ENCODE measurements at regions not wholly inside any gene's neighbourhood (a gene's known extent, or its start where the extent isn't known, plus 50 kb on each side); places are given as distances from the start of the nearest gene placed in this dataset.
"Not testable (repeated sequence)": the region's sequence is repeated elsewhere in the genome, so short reads cannot be mapped to it uniquely, and the experiment has no call there.

GRCh38 chr18:76602191-76602590 is 107.1 kb upstream of the ZNF516 start:
- no peak for DNase-seq

- not testable (repeated sequence) for DNase-seq
Measured at GRCh38 chr18:76600076-76600475, 105.0 kb upstream of the ZNF516 start.

GRCh38 chr18:76594966-76595365 is 99.9 kb upstream of the ZNF516 start:
- no peak for DNase-seq

GRCh38 chr18:76593843-76594242 is 98.8 kb upstream of the ZNF516 start:
- DNase-seq: no peak

- no peak for DNase-seq
Measured at GRCh38 chr18:76592981-76593381, 97.9 kb upstream of the ZNF516 start.

GRCh38 chr18:76592096-76592495 is 97.1 kb upstream of the ZNF516 start:
- no peak for DNase-seq

GRCh38 chr18:76589866-76590265 is 94.8 kb upstream of the ZNF516 start:
- DNase-seq: no peak

GRCh38 chr18:76589316-76589715 is 94.3 kb upstream of the ZNF516 start:
- DNase-seq: no peak

GRCh38 chr18:76588601-76589226 is 93.7 kb upstream of the ZNF516 start:
- DNase-seq: no peak

- no peak for DNase-seq
Measured at GRCh38 chr18:76587879-76588271, 92.8 kb upstream of the ZNF516 start.

GRCh38 chr18:76587147-76587878 is 92.3 kb upstream of the ZNF516 start:
- no peak for DNase-seq

GRCh38 chr18:76584414-76585310 is 89.6 kb upstream of the ZNF516 start:
- no peak for DNase-seq

GRCh38 chr18:76581261-76581660 is 86.2 kb upstream of the ZNF516 start:
- no peak for DNase-seq

GRCh38 chr18:76580288-76580962 is 85.4 kb upstream of the ZNF516 start:
- no peak for DNase-seq

GRCh38 chr18:76579301-76579695 is 84.3 kb upstream of the ZNF516 start:
- no peak for DNase-seq

- no peak for DNase-seq
Measured at GRCh38 chr18:76578571-76579300, 83.7 kb upstream of the ZNF516 start.

GRCh38 chr18:76573325-76574025 is 78.4 kb upstream of the ZNF516 start:
- no peak for DNase-seq

GRCh38 chr18:76572518-76573247 is 77.6 kb upstream of the ZNF516 start:
- DNase-seq: no peak

GRCh38 chr18:76571689-76572088 is 76.6 kb upstream of the ZNF516 start:
- no peak for DNase-seq

- no peak for DNase-seq
Measured at GRCh38 chr18:76570856-76571255, 75.8 kb upstream of the ZNF516 start.
